KMS-11 (cell line): ENCODE measurements at regions not wholly inside any gene's neighbourhood (a gene's known extent, or its start where the extent isn't known, plus 50 kb on each side); places are given as distances from the start of the nearest gene placed in this dataset.

Experiments used
- H2AFZ ChIP-seq: fragments of 200-600 bp; sonication (generic); 2 replicates; pipeline ENCODE4 v1.6.1; 2016; ENCODE audit warnings: antibody characterized with exemption, mixed run types, low read depth
- H3K27ac ChIP-seq: fragments of 200-600 bp; sonication (generic); 2 replicates; pipeline ENCODE4 v1.6.1; 2016; ENCODE audit warnings: mild to moderate bottlenecking, mixed run types
- H3K27me3 ChIP-seq: fragments of 200-600 bp; sonication (generic); 2 replicates; pipeline ENCODE4 v1.6.1; 2017; ENCODE audit warnings: mild to moderate bottlenecking, low read depth, mixed run types, moderate library complexity; ENCODE audit not compliant: insufficient read depth
- H3K36me3 ChIP-seq: fragments of 200-600 bp; sonication (generic); 2 replicates; pipeline ENCODE4 v1.6.1; 2017; ENCODE audit warnings: mild to moderate bottlenecking, mixed run types; ENCODE audit not compliant: insufficient read depth
- H3K4me1 ChIP-seq: fragments of 200-600 bp; sonication (generic); 2 replicates; pipeline ENCODE4 v1.6.1; 2016; ENCODE audit warnings: mild to moderate bottlenecking, low read depth, mixed run types; ENCODE audit not compliant: poor library complexity, severe bottlenecking
- H3K4me2 ChIP-seq: fragments of 200-600 bp; sonication (generic); 2 replicates; pipeline ENCODE4 v1.7.0; 2016; ENCODE audit warnings: mild to moderate bottlenecking, mixed run types
- H3K4me3 ChIP-seq: fragments of 200-600 bp; sonication (generic); IDR thresholded peaks from 2 replicates; pipeline ENCODE4 v1.6.1; 2017; ENCODE audit warnings: low read depth, low read length, mixed read lengths; ENCODE audit not compliant: insufficient read depth
- H3K79me2 ChIP-seq: fragments of 200-600 bp; sonication (generic); 2 replicates; pipeline ENCODE4 v1.6.1; 2016; ENCODE audit warnings: low read depth, mixed run types; ENCODE audit not compliant: insufficient read depth
- H3K9ac ChIP-seq: fragments of 200-600 bp; sonication (generic); 2 replicates; pipeline ENCODE4 v1.6.1; 2016; ENCODE audit warnings: mild to moderate bottlenecking, mixed run types
- H4K20me1 ChIP-seq: fragments of 200-600 bp; sonication (generic); 2 replicates; pipeline ENCODE4 v1.6.1; 2016; ENCODE audit warnings: mild to moderate bottlenecking, mixed run types; ENCODE audit not compliant: insufficient read depth
- TF ChIP-seq, protein P1 (sequence below): fragments of 200-600 bp; sonication (generic); conservative IDR thresholded peaks from 2 replicates; pipeline ENCODE4 v1.6.1; 2017; ENCODE audit warnings: low read depth, mild to moderate bottlenecking, antibody characterized with exemption, low read length, moderate library complexity, mixed read lengths

DNA sequence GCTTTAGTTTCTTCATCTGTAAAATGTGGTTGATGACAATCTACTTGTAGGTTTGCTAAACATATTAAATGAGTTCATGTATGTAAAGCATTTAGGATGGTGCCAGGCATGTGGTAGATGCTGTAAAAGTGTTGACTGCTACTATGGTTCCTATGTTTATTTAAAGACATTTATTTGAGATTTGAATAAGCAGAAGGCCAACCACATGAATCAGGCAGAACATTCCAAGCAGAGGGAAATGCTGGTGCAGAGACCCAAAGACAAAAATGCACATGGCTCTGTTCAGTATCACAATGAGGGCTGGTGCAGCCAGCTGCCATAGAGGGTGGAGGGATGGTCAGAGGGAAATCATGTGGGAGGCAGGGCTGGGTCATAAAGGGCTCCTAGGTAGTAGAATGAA is 156.2 kb upstream of the PDGFD start:
- Histone ChIP-seq H3K4me2 (no peak overlapping the region), H3K27ac (no peak overlapping the region), H2AFZ (no peak overlapping the region), H3K4me1 (no peaks in the 10 kb centered on the region), H3K79me2 (no peaks in the 10 kb centered on the region), H3K36me3 (no peaks in the 10 kb centered on the region), H3K4me3 (no peak overlapping the region), H4K20me1 (no peaks in the 10 kb centered on the region), H3K9ac (no peak overlapping the region), H3K27me3 (no peaks in the 10 kb centered on the region)
- TF ChIP-seq, protein P1, sequence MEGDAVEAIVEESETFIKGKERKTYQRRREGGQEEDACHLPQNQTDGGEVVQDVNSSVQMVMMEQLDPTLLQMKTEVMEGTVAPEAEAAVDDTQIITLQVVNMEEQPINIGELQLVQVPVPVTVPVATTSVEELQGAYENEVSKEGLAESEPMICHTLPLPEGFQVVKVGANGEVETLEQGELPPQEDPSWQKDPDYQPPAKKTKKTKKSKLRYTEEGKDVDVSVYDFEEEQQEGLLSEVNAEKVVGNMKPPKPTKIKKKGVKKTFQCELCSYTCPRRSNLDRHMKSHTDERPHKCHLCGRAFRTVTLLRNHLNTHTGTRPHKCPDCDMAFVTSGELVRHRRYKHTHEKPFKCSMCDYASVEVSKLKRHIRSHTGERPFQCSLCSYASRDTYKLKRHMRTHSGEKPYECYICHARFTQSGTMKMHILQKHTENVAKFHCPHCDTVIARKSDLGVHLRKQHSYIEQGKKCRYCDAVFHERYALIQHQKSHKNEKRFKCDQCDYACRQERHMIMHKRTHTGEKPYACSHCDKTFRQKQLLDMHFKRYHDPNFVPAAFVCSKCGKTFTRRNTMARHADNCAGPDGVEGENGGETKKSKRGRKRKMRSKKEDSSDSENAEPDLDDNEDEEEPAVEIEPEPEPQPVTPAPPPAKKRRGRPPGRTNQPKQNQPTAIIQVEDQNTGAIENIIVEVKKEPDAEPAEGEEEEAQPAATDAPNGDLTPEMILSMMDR, result no peak

DNA sequence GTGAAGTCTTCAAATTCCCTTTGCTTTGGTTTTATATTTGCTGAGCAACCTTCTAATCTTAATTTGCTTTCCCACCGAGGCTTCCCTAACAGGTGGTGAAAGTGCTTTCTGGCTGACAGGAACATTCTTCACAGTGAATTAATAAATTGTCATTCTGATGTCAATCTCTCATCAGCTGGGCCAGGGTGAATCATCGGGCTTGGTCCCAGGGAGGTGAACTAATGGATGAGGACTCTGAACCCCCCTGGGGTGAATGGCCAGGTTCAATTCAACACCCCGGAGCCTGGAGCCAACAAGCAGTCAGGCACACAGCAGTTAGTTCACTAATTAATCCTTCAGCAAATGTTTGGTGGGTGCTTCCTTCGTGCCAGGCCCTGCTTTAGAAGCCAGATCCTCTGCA is 155.4 kb upstream of the PDGFD start:
- Histone ChIP-seq H3K4me1 (no peaks in the 10 kb centered on the region), H3K27me3 (no peaks in the 10 kb centered on the region), H3K27ac (no peak overlapping the region), H2AFZ (no peak overlapping the region), H3K4me3 (no peak overlapping the region), H3K4me2 (no peak overlapping the region), H3K36me3 (no peaks in the 10 kb centered on the region), H3K79me2 (no peaks in the 10 kb centered on the region), H4K20me1 (no peaks in the 10 kb centered on the region), H3K9ac (no peak overlapping the region)
- TF ChIP-seq, protein P1, result no peak

DNA sequence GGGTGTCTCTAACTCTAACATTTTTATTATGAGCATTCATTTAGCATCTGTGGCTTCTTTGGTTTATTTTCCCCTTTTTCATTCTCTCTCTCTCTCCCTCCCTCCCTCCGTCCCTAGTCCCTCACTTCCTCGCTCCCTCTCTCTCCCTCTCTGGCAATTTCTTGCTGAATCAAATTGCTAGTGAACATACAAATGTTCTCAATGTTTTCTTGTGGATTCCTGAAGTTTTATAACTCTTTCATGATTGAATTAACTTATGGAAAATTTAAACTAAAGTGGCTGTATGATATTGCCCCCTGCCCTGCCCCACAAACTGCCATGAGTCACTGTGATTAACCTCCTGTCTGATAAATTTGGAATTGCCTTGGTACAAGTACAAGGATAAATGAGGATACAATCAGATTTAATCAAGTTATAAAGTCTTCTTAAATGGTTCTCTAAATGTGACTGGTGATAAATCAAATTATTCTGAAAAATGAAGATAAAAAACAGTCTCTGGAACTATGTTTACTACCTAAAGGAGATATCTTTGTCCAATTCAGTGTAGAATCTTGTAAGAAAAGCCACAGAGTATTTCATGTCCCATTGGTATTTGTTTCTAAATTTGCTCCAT is 143.0 kb upstream of the PDGFD start:
- TF ChIP-seq, protein P1, result no peak
- no peaks in the 10 kb centered on the region for H3K27me3 ChIP-seq

DNA sequence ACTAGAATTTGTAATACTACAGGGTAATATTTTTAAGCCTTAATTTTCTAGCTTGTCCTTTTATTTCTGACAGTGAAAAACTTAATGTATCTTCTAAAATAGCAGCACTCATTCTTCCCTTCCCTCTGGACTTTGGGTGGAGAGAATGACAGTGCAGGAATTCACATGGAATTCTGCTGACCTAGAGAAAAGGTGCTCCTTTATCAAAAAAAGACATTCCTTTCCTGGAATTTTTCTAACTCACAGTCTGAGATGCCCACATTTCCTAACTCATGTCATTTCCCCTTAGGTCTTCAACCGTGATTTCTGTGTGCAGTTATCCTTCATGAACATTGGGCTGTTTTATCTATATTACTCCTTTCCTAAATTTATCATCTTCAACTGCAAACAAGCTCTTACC is 137.8 kb upstream of the PDGFD start:
- Histone ChIP-seq H2AFZ (no peak overlapping the region), H3K4me2 (no peak overlapping the region), H3K36me3 (no peaks in the 10 kb centered on the region), H3K4me1 (no peaks in the 10 kb centered on the region), H3K27me3 (no peaks in the 10 kb centered on the region), H4K20me1 (no peaks in the 10 kb centered on the region), H3K27ac (no peak overlapping the region), H3K79me2 (no peaks in the 10 kb centered on the region), H3K4me3 (no peak overlapping the region), H3K9ac (no peak overlapping the region)
- TF ChIP-seq, protein P1, result no peak

More for the DNA sequence above, 143.0 kb upstream of the PDGFD start:
- no peak overlapping the region for H3K27ac ChIP-seq
- no peaks in the 10 kb centered on the region for H3K79me2 ChIP-seq
- H3K4me1 ChIP-seq, result no peaks in the 10 kb centered on the region
- no peak overlapping the region for H2AFZ ChIP-seq
- H4K20me1 ChIP-seq, result no peaks in the 10 kb centered on the region
- H3K9ac ChIP-seq, result no peak overlapping the region
- no peak overlapping the region for H3K4me3 ChIP-seq
- no peak overlapping the region for H3K4me2 ChIP-seq
- no peaks in the 10 kb centered on the region for H3K36me3 ChIP-seq
